Activated CD4-positive, alpha-beta T cell treated with anti-CD3 and anti-CD28 coated beads, Interleukin-2, amount 10 ng/mL, durations not matched to agents 24 days and 14 days (primary cell): ENCODE measurements at regions not wholly inside any gene's neighbourhood (a gene's known extent, or its start where the extent isn't known, plus 50 kb on each side); places are given as distances from the start of the nearest gene placed in this dataset.

Experiments
- DNase-seq: peaks from one replicate; pipeline ENCODE4 v3.0.0; 2022
- H3K27ac Mint-ChIP-seq: one replicate; pipeline ENCODE4 v1.8.0; 2022; ENCODE audit warnings: mild to moderate bottlenecking, mixed read lengths
- H3K27me3 Mint-ChIP-seq: one replicate; pipeline ENCODE4 v1.8.0; 2022; ENCODE audit warnings: mixed read lengths
- H3K36me3 Mint-ChIP-seq: one replicate; pipeline ENCODE4 v1.8.0; 2022; ENCODE audit warnings: low read depth, mild to moderate bottlenecking, mixed read lengths
- H3K4me1 Mint-ChIP-seq: one replicate; pipeline ENCODE4 v1.8.0; 2021; ENCODE audit warnings: mixed read lengths
- H3K4me3 Mint-ChIP-seq: one replicate; pipeline ENCODE4 v1.8.0; 2022; ENCODE audit warnings: mild to moderate bottlenecking, moderate library complexity, mixed read lengths
- H3K9me3 Mint-ChIP-seq: one replicate; pipeline ENCODE4 v1.8.0; 2021; ENCODE audit warnings: mixed read lengths
- intact Hi-C: fragments of 100-400 bp; cut with micrococcal nuclease; formaldehyde crosslinking; loops from one replicate; pipeline ENCODE4 v1.15.1; 2023

DNA sequence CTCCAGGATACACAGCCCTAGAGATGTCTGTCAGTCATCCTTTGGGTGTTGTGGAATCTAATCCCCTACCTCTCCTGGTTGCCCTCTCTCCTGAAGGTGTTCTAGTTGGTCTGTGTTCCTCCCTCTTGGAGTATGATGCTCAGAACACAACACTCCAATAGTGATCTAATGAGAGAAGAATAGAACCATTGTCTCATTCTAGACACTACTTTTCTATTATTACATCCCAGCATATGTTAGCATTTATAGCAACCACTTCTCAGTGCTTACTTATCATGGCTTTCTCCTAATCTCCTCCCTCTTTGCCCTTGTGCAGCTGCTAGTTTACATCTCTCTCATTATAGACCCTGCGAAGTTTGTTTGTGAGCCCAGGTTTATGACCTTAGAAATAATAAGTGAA, 109.0 kb downstream of the UNC5CL start:
- Mint-ChIP-seq H3K9me3 (no peaks in the 10 kb centered on the region), H3K4me3 (no peak overlapping the region), H3K27ac (no peak overlapping the region), H3K4me1 (no peaks in the 10 kb centered on the region), H3K27me3 (peaks cover 21% of the 10 kb centered on the region), H3K36me3 (no peaks in the 10 kb centered on the region)
- intact Hi-C loops, result no loop called here
- no peak for DNase-seq

DNA sequence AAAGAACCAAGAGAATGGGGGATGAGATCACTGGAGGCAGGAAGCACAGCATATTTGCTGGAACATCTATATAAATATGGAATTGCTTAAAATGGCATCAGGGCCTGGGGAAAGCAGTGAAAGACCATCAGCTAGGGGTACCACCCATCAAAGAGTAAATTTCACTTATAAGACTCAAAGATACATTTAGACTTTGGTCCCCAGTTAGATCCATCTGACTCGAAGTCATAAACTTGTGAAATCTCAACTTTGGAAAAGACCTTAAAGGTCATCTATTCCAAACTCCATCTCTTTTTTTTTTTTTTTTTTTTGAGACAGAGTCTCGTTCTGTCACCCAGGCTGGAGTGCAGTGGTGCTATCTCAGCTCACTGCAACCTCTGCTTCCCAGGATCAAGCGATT, 109.8 kb downstream of the UNC5CL start:
- no peak for DNase-seq
- Mint-ChIP-seq H3K27ac (no peak overlapping the region), H3K27me3 (peaks cover 21% of the 10 kb centered on the region), H3K9me3 (no peaks in the 10 kb centered on the region), H3K4me3 (no peak overlapping the region), H3K4me1 (no peaks in the 10 kb centered on the region), H3K36me3 (no peaks in the 10 kb centered on the region)
- intact Hi-C loops, result no loop called here

DNA sequence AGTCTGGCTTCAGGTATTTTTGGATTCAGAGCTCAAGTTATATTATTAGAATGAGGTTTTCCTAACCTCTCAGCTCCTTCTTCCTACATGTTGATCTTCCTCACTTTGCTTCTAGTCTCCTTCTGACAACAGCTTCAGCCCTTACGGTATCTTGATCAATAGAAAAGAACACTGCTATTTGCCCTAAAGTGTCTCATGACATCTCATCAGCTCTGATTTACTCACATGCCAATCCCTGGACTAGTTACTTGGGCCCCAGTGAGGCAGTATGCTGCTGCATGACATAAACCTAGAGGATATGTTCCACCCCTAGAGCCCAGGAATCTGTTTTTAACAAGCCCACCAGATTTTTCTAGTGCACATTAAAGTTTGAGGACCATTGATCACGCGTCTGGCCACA, 110.3 kb downstream of the UNC5CL start:
- intact Hi-C loops, result no loop called here
- Mint-ChIP-seq H3K36me3 (no peaks in the 10 kb centered on the region), H3K4me1 (no peaks in the 10 kb centered on the region)

DNA sequence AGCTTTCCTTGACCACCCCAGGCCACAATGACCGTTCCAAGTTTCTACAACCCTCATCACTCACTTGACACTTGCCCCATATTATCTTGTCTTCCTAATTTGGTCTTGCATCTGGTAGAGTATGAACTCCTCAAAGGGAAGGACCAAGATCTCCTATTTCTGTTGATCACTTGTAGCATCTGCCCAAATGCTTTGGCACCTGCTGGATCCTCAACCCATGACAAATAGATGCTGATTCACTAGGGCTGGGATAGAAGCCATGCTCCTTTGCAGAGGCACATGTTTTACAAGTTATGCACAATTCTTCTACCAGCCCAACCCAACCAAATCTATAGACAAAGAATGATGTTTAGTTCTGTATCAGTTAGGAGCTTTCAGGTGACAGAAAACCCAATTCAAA, 110.7 kb downstream of the UNC5CL start:
- intact Hi-C loops, result no loop called here
- Mint-ChIP-seq H3K4me1 (no peaks in the 10 kb centered on the region), H3K4me3 (no peak overlapping the region), H3K9me3 (no peaks in the 10 kb centered on the region), H3K27me3 (peaks cover 18% of the 10 kb centered on the region), H3K36me3 (no peaks in the 10 kb centered on the region), H3K27ac (no peak overlapping the region)
- DNase-seq, result no peak

More for the DNA sequence above, 110.3 kb downstream of the UNC5CL start:
- H3K4me3 Mint-ChIP-seq, result no peak overlapping the region
- no peaks in the 10 kb centered on the region for H3K9me3 Mint-ChIP-seq
- H3K27me3 Mint-ChIP-seq, result peaks cover 21% of the 10 kb centered on the region
- no peak overlapping the region for H3K27ac Mint-ChIP-seq
- DNase-seq, result no peak

DNA sequence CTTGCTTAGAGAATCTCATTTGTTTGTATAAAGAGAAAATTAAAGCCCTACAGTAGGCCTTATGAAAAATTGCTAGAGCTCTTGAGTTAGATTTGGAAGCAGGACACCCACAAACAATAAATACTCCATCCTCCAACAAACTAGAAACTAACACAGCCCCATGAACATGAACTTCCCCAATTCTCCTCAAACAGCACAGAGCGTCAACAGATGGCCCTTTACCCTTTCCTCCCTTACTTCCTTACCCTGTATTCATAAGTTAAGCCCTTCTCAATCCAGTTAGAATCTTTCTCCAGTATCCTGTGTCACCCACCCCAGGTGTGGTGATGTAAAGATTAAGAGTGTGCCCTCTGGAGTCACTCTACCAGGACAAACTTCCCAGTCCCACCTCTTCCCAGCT, 113.7 kb downstream of the UNC5CL start:
- Mint-ChIP-seq H3K4me1 (no peaks in the 10 kb centered on the region), H3K27ac (no peak overlapping the region), H3K9me3 (no peaks in the 10 kb centered on the region), H3K27me3 (peaks cover 18% of the 10 kb centered on the region), H3K36me3 (no peaks in the 10 kb centered on the region), H3K4me3 (no peak overlapping the region)
- intact Hi-C loops, result no loop called here
- DNase-seq, result no peak

DNA sequence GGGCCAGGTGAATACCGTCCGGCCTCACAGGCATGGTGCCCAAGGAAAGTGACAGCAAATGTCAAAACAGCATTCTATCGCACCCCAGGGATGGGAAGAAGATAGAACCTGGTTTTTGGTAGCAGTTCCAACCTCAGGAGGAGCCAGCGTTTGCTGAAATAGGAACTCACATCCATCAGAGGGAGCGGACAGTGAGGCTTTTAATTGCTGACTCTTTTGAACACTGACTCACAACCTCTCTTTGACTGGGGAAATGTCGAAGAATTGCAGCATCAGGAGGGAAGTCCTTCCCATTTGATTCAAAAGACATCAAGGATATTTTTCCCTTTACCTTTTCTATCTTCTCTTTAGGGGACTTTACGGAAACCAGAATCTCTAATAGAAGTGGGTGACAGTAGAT, 114.2 kb downstream of the UNC5CL start:
- H3K36me3 Mint-ChIP-seq, result no peaks in the 10 kb centered on the region
- no peaks in the 10 kb centered on the region for H3K4me1 Mint-ChIP-seq
- no peaks in the 10 kb centered on the region for H3K9me3 Mint-ChIP-seq
- DNase-seq, result no peak
- intact Hi-C loops, result no loop called here
- no peak overlapping the region for H3K4me3 Mint-ChIP-seq
- H3K27me3 Mint-ChIP-seq, result peaks cover 18% of the 10 kb centered on the region
- no peak overlapping the region for H3K27ac Mint-ChIP-seq

DNA sequence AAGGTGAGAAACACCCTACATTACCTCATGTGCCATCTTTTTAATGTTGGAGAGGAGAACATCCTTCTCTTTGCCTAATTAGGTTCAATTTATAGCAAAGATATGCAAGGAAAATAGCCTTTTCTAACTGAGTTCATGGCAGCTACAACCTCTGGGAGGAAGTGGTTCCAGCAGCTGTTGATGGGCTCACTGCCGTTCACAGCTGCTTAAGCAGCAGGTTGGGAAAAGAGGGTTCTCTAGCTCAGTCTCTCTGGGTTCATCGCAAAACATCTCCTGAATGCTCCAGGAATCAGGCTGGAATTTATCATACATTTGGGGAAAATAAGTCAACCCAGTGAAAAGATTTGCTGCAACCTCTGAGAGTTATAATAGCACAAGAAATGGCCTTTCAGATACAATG, 115.1 kb downstream of the UNC5CL start:
- Mint-ChIP-seq H3K36me3 (no peaks in the 10 kb centered on the region), H3K4me1 (no peaks in the 10 kb centered on the region), H3K4me3 (no peak overlapping the region), H3K27me3 (peaks cover 21% of the 10 kb centered on the region), H3K9me3 (no peaks in the 10 kb centered on the region), H3K27ac (no peak overlapping the region)
- intact Hi-C loops, result no loop called here
- DNase-seq, result no peak

DNA sequence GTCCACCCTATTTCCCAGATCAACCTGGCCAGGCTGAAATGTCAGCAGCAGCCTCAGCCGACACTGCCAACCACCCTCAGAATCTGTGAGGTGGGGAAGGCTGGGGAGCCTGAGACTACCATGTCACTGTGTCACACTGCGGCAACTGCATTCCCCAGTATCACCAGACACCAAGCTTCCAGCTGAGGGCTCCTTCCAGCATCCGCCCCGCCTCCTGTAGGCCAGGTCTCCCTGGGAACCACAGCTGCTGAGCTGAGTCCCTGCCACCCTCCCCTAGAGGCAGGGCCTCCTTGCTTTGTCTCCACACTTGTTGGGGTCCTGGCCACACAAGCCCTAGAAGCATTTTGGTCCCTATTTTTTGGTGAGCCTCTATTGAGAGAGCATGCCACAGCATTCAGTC, 115.7 kb downstream of the UNC5CL start:
- Mint-ChIP-seq H3K27ac (no peak overlapping the region), H3K4me1 (no peaks in the 10 kb centered on the region), H3K36me3 (no peaks in the 10 kb centered on the region), H3K27me3 (peaks cover 21% of the 10 kb centered on the region), H3K9me3 (no peaks in the 10 kb centered on the region), H3K4me3 (no peak overlapping the region)
- intact Hi-C loops, result no loop called here
- DNase-seq, result no peak

DNA sequence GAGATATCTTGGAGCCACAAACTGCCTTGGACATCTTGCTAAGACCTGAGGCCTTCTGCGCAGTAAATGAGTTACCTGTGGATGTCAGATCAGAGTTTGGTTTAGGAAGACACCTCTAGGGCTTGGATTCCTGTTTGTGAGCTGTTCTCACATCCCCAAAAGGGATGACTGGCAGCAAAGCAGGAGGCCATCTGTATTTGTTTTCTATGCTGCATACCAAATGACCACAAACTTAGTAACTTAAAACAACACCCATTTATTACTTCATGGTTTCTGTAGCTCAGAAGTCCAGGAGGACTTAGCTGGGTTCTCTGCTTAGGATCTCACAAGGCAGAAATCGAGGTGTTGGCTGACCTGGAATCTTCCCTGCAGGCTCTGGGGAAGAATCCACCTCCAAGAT, 116.7 kb downstream of the UNC5CL start:
- no peak overlapping the region for H3K4me3 Mint-ChIP-seq
- DNase-seq, result no peak
- H3K27me3 Mint-ChIP-seq, result peaks cover 18% of the 10 kb centered on the region
- H3K36me3 Mint-ChIP-seq, result no peaks in the 10 kb centered on the region
- H3K9me3 Mint-ChIP-seq, result no peaks in the 10 kb centered on the region
- intact Hi-C loops, result no loop called here
- H3K4me1 Mint-ChIP-seq, result no peaks in the 10 kb centered on the region
- H3K27ac Mint-ChIP-seq, result no peak overlapping the region

DNA sequence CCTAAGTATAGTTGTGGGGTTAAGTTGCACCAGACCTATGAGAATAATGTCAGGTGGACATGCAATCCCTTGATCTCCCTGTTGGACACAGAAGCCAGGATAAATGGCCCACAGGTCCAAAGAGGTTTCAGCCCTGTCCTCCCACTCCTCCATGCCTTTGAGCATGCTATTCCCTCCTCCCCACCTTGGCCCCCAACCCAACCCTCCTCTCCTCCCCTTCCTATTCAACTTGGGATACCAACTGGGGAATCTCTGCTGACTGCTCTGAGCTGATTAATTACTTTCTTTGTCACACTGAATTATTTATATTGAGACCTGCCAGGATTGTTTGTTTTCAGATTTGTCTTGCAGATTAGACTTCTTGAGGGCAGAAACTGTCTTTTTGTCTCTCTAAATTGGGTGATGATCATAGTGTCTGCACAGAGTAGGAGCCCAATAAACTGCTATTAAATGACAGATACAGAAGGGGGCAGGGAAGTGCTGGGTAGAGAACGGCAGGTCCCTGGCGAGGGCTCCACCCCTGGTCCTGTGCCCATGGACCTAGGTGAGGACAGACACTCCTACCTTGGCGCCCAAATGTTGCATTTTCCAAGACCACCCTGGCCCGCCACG, 120.9 kb downstream of the UNC5CL start:
- H3K4me3 Mint-ChIP-seq, result no peak overlapping the region
- no peaks in the 10 kb centered on the region for H3K4me1 Mint-ChIP-seq
- H3K27me3 Mint-ChIP-seq, result peaks cover 18% of the 10 kb centered on the region
- no peaks in the 10 kb centered on the region for H3K36me3 Mint-ChIP-seq
- no peaks in the 10 kb centered on the region for H3K9me3 Mint-ChIP-seq
- H3K27ac Mint-ChIP-seq, result no peak overlapping the region
- no peak for DNase-seq
- intact Hi-C loops, result no loop called here

DNA sequence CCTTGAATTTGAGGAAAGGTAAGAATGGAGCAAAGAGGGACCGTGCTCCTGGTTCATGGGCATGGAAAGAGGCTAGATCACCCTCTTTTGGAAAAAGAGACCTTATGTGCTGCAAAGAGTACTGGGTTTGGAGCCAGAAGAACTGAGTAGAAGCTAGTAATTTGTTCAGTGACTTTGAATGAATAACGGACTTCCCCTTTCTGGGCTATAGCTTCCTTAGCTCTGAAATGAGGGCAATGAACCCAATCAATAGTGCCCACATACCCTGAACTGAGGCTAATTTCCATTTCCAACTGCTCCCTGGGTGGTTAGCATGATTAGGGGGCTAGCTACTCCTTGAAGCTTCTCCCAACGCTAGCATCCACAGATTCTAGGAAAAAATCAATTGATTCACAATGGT, 121.4 kb downstream of the UNC5CL start:
- intact Hi-C loops, result no loop called here
- H3K27ac Mint-ChIP-seq, result no peak overlapping the region
- no peak for DNase-seq
- no peaks in the 10 kb centered on the region for H3K36me3 Mint-ChIP-seq
- H3K9me3 Mint-ChIP-seq, result no peaks in the 10 kb centered on the region
- H3K27me3 Mint-ChIP-seq, result peaks cover 18% of the 10 kb centered on the region
- no peak overlapping the region for H3K4me3 Mint-ChIP-seq
- no peaks in the 10 kb centered on the region for H3K4me1 Mint-ChIP-seq

DNA sequence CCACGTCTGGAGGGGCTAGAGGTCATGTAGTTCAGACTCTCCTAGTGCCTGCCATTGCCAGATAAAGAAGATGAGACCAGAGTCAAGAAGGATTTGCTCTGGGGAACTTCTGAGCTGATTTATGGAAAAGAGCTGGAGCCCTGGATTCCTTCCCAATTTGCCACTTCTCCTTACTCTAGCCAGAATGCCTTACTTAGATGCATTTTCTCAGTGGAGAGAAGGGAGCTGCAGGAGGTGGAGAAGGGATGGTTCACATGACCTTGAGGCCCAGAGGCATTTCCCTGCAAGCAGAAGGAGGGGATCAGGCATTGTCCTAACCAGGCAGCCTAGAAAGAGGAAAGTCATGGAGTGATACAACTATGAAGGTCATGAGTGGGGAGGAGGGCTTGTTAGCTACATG, 122.2 kb downstream of the UNC5CL start:
- Mint-ChIP-seq H3K4me1 (no peaks in the 10 kb centered on the region), H3K27me3 (peaks cover 18% of the 10 kb centered on the region), H3K9me3 (no peaks in the 10 kb centered on the region), H3K36me3 (no peaks in the 10 kb centered on the region), H3K27ac (no peak overlapping the region), H3K4me3 (no peak overlapping the region)
- intact Hi-C loops, result no loop called here
- DNase-seq, result no peak

DNA sequence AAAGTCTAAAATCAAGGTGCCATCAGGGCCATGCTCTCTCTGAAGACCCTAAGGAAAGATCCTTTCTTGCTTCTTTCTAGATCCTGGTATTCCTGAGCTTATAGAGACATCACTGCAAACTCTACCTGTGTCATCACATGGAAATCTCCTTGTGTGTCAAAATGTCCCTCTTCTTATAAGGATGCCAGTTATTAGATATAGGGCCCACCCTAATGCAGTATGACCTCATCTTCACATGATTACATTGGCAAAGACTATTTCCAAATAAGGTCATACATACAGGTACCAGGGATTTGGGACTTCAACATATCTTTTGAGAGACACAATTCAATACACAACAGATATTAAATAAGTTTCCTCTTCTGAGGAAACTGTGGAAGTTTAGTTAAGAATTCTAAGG, 123.9 kb downstream of the UNC5CL start:
- Mint-ChIP-seq H3K4me1 (no peaks in the 10 kb centered on the region), H3K27me3 (peaks cover 18% of the 10 kb centered on the region), H3K36me3 (no peaks in the 10 kb centered on the region), H3K27ac (no peak overlapping the region), H3K9me3 (no peaks in the 10 kb centered on the region), H3K4me3 (no peak overlapping the region)
- no peak for DNase-seq
- intact Hi-C loops, result no loop called here

DNA sequence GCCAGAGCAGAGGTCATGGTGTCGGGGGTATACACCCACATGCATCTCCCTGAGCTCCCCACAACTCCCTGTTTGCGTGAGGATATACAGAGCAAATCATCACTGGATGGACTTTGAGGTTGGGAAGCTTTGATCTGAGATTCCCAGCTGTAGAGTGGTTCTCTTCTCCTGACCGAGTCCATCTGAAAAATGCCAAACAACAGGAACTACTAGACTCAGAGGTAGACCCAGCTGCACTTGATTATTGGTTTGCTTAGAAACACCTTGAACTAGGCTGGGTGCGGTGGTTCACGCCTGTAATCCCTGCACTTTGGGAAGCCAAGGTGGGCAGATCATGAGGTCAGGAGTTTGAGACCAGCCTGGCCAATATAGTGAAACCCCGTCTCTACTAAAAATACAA, 125.0 kb downstream of the UNC5CL start:
- H3K4me1 Mint-ChIP-seq, result no peaks in the 10 kb centered on the region
- intact Hi-C loops, result loop anchor here (5.0 kb wide), 1 partner anchor 362 kb away; no protein-coding TSS in a partner anchor
- H3K4me3 Mint-ChIP-seq, result no peak overlapping the region
- peaks cover 15% of the 10 kb centered on the region for H3K27me3 Mint-ChIP-seq
- no peak overlapping the region for H3K27ac Mint-ChIP-seq
- no peaks in the 10 kb centered on the region for H3K9me3 Mint-ChIP-seq
- no peak for DNase-seq
- H3K36me3 Mint-ChIP-seq, result no peaks in the 10 kb centered on the region

DNA sequence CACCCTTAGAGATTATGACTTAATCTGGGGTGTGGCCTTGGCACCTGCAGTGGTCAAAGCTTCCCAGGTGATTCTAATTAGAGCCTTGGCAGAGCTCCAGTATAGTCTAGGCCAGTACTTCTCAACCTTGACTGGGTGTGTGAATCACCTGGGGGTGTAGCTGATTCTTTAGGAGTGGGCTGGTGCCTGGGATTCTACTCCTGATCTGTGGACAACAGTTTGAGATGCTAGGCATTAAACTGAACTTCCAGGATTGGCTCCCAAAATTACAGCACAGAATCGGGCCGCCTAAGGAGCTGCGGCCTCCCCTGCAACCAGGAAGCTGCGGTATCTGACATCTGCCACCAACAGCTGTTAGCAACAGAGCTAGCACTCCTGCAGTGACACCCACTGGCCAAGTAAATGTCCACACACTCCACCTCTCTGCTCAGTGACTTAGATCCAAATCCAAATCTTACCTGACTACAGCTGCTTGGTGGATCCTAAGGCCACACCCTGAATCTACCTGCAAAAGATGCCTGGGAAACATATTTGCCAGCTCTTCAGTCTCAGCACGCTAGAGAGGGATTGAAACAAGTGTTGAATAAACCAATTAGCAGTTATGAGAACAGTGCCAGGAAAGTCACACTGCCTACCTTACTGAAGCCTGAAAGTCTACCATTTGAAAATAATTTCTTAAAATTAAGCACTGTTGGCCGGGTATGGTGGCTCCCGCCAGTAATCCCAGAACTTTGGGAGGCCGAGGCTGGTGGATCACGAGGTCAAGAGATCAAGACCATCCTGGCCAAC, 126.7 kb downstream of the UNC5CL start:
- no peak overlapping the region for H3K4me3 Mint-ChIP-seq
- H3K27me3 Mint-ChIP-seq, result peaks cover 20% of the 10 kb centered on the region
- no peaks in the 10 kb centered on the region for H3K9me3 Mint-ChIP-seq
- no peaks in the 10 kb centered on the region for H3K4me1 Mint-ChIP-seq
- no peaks in the 10 kb centered on the region for H3K36me3 Mint-ChIP-seq
- H3K27ac Mint-ChIP-seq, result no peak overlapping the region
- DNase-seq, result peak; percentile 82
- intact Hi-C loops, result loop anchor here (5.0 kb wide), 1 partner anchor 360 kb away; no protein-coding TSS in a partner anchor
